ENCODE measurements at regions not wholly inside any gene's neighbourhood (a gene's known extent, or its start where the extent isn't known, plus 50 kb on each side); places are given as distances from the start of the nearest gene placed in this dataset.

DNA sequence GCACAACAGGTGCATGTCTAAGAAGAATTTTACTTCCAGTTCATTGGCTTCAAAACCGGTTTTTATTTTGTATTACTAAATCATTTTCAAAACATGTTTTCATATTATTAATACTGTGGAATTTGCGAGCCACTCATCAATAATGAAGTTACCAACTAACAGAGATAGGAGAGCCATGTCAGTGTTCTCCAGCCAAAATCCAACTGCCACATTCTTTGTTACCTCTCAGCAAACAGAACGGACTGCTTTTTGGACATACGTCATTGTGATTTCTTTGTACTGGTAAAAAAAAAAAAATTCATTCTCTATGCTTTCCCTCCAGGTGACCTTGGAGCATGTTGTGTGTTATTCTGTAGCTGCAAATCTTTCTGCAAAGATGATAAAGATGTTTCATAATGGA is 414.2 kb upstream of the MMADHC start:
- Histone ChIP-seq H3K9me3 (ENCODE audit: control insufficient read depth, insufficient read depth, low read length) (no peaks in the 10 kb centered on the region), H3K4me3 (ENCODE audit: low read length) (no peak overlapping the region), H3K36me3 (ENCODE audit: control insufficient read depth, insufficient read depth, low read length) (no peaks in the 10 kb centered on the region), H3K27ac (ENCODE audit: low read length) (no peak overlapping the region), H3K27me3 (ENCODE audit: control insufficient read depth, insufficient read depth, low read length) (no peaks in the 10 kb centered on the region), H3K4me1 (ENCODE audit: control insufficient read depth, insufficient read depth, low read length) (no peaks in the 10 kb centered on the region)
- DNase-seq (ENCODE audit: low read depth, low spot score), result no peak
- no CpG with 5 or more reads among the region's 4 CpGs for WGBS (ENCODE audit: insufficient coverage, insufficient read length)

DNA sequence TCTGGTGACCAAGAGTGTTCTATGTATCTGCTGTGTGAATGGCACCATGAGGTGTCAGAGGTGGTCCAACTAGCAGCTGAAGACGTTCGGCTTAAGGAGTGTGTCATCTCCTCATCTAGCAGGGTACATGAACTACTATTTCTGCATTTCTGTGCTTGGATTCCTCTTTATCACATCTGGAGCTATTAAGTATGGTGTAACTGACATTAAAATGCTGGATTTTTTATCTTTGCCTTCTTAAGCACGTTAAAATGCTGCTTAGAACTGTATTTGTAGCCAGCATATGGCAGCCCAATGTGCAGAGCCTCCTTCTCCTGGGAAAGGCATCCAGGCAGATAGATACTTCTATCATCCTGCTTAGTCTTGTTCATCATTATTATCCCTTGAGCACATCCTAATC is 409.3 kb upstream of the MMADHC start:
- Histone ChIP-seq H3K36me3 (ENCODE audit: control insufficient read depth, insufficient read depth, low read length) (no peaks in the 10 kb centered on the region), H3K4me3 (ENCODE audit: low read length) (no peak overlapping the region), H3K4me1 (ENCODE audit: control insufficient read depth, insufficient read depth, low read length) (no peaks in the 10 kb centered on the region), H3K9me3 (ENCODE audit: control insufficient read depth, insufficient read depth, low read length) (no peaks in the 10 kb centered on the region), H3K27me3 (ENCODE audit: control insufficient read depth, insufficient read depth, low read length) (no peaks in the 10 kb centered on the region), H3K27ac (ENCODE audit: low read length) (no peak overlapping the region)
- WGBS (ENCODE audit: insufficient coverage, insufficient read length), result no CpG with 5 or more reads among the region's 3 CpGs
- no peak for DNase-seq (ENCODE audit: low read depth, low spot score)

DNA sequence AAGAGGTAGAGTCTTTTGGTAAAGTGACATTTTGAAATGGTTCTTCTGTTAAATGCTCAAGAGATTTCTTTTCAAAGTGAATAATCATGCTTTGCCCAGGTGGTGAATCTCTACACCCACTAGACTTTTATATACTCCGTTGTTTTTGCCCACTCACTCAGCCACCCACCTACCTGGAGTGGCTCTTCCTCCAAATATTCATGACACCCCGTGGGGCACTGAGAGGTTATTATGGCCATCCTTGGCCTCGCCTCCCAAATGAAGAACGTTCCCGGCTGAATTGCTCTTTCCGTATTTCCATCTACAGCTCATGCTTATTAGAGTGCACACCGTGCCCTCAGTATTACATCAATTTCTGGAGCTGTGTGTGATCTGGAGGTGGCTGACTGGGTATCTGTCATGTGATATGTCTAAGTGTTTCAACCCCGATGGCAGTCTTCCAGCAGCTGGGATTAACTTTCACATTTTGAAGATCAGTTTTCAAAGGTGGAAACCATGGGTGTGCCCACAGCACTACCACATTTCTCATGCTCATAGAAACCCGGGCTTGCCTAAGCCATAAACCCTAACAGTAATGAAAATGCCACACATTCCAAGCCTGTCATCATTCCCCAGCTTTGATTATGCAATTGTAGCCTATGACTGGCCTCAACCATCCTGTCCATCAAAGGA is 406.6 kb upstream of the MMADHC start:
- H3K4me3 ChIP-seq (ENCODE audit: low read length), result no peak overlapping the region
- no CpG with 5 or more reads among the region's 9 CpGs for WGBS (ENCODE audit: insufficient coverage, insufficient read length)
- no peaks in the 10 kb centered on the region for H3K4me1 ChIP-seq (ENCODE audit: control insufficient read depth, insufficient read depth, low read length)
- H3K27ac ChIP-seq (ENCODE audit: low read length), result no peak overlapping the region
- H3K27me3 ChIP-seq (ENCODE audit: control insufficient read depth, insufficient read depth, low read length), result no peaks in the 10 kb centered on the region
- no peaks in the 10 kb centered on the region for H3K9me3 ChIP-seq (ENCODE audit: control insufficient read depth, insufficient read depth, low read length)
- no peak for DNase-seq (ENCODE audit: low read depth, low spot score)
- H3K36me3 ChIP-seq (ENCODE audit: control insufficient read depth, insufficient read depth, low read length), result no peaks in the 10 kb centered on the region

DNA sequence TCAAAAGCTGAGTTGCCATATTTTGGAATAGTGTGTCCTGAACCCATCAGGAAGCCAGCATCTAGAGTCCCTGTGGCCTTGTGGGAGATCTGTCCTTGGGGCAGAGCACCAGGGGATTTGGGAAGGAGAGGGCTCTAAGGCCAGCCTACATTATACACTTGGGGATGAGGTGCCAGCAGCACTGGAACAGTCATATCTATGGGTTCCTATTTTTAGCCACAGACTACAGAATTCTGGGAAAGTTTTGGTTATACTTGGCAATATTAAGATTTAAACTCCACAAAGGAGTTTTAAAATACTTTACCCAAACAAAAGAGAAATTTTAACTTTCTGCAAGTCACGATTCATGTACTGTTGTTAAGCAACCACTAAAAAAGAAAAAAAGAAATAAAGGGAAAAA is 405.7 kb upstream of the MMADHC start:
- no CpG with 5 or more reads among the region's 1 CpG for WGBS (ENCODE audit: insufficient coverage, insufficient read length)
- Histone ChIP-seq H3K9me3 (ENCODE audit: control insufficient read depth, insufficient read depth, low read length) (no peaks in the 10 kb centered on the region), H3K27me3 (ENCODE audit: control insufficient read depth, insufficient read depth, low read length) (no peaks in the 10 kb centered on the region), H3K4me1 (ENCODE audit: control insufficient read depth, insufficient read depth, low read length) (no peaks in the 10 kb centered on the region), H3K4me3 (ENCODE audit: low read length) (no peak overlapping the region), H3K36me3 (ENCODE audit: control insufficient read depth, insufficient read depth, low read length) (no peaks in the 10 kb centered on the region), H3K27ac (ENCODE audit: low read length) (no peak overlapping the region)
- DNase-seq (ENCODE audit: low read depth, low spot score), result no peak

DNA sequence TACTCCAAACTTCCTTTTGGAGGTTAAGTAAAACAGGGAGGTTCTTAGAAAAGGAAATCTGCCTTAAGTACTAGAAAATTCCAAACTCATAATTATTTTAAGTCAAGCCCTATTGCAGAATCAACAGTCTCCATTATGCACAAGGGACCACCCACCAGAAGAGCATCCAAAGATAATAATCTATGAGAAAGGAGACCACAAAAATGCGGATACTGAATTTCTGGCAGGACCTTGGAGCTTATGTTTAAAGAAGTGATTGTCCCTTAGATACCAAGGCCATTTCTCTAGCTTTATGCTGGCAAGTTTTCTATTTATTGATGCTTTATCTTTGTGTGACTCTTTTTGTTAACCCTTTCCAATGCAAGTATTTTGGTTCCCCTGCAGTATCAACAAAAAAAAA is 404.0 kb upstream of the MMADHC start:
- Histone ChIP-seq H3K36me3 (ENCODE audit: control insufficient read depth, insufficient read depth, low read length) (no peaks in the 10 kb centered on the region), H3K4me1 (ENCODE audit: control insufficient read depth, insufficient read depth, low read length) (no peaks in the 10 kb centered on the region), H3K27me3 (ENCODE audit: control insufficient read depth, insufficient read depth, low read length) (no peaks in the 10 kb centered on the region), H3K4me3 (ENCODE audit: low read length) (no peak overlapping the region), H3K9me3 (ENCODE audit: control insufficient read depth, insufficient read depth, low read length) (no peaks in the 10 kb centered on the region), H3K27ac (ENCODE audit: low read length) (no peak overlapping the region)
- no peak for DNase-seq (ENCODE audit: low read depth, low spot score)
- WGBS (ENCODE audit: insufficient coverage, insufficient read length), result no CpG with 5 or more reads among the region's 1 CpG

DNA sequence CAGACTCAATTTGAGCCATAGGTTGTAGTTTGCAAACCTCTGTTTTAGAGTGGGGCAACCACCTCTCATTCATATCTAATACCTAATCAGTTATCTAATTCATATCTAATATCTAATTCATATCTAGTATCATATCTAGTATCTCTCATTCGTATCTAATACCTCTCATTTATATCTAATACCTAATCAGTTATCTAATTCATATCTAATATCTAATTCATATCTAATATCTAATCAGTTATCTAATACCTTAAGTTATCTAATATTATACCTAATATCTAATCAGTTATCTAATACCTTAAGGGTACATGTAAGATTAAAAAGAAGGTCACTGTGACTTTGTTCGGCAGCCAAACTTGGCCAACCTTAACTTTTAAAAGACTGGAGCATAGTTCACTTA is 403.4 kb upstream of the MMADHC start:
- Histone ChIP-seq H3K36me3 (ENCODE audit: control insufficient read depth, insufficient read depth, low read length) (no peaks in the 10 kb centered on the region), H3K9me3 (ENCODE audit: control insufficient read depth, insufficient read depth, low read length) (no peaks in the 10 kb centered on the region), H3K27ac (ENCODE audit: low read length) (no peak overlapping the region), H3K27me3 (ENCODE audit: control insufficient read depth, insufficient read depth, low read length) (no peaks in the 10 kb centered on the region), H3K4me1 (ENCODE audit: control insufficient read depth, insufficient read depth, low read length) (no peaks in the 10 kb centered on the region), H3K4me3 (ENCODE audit: low read length) (no peak overlapping the region)
- no peak for DNase-seq (ENCODE audit: low read depth, low spot score)
- whole genome bisulfite sequencing (ENCODE audit: insufficient coverage, insufficient read length), result 100% methylated on average over 1 of the region's 2 CpGs

DNA sequence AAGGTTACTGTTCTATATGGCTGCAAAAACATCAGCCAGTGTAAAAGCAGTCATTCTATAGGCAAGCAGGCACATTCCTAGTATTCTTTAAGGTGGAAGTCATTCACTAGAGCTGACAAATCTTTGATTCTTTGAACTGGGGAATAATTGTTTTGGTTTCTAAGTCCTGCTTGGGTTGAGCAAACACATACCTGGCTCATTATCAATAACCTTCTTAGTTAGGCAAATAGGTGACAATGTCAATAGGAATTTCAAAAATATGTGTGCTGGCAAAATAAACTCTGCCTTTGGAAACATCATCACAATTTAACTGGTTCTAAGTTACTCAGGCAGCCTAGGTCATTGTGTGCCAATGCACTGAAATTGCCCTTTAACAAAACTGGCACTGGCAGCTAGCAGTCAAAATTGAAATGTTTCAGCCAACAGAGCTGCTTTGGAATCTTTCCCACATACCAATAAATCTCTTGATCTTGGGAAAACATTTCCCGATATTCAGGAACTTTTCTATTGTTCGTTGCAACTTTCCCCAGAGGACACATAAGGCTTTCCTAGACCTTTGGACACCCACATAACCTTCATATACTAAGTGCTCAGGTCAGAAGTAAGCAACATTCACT is 402.0 kb upstream of the MMADHC start:
- Histone ChIP-seq H3K4me1 (ENCODE audit: control insufficient read depth, insufficient read depth, low read length) (no peaks in the 10 kb centered on the region), H3K27ac (ENCODE audit: low read length) (no peak overlapping the region), H3K9me3 (ENCODE audit: control insufficient read depth, insufficient read depth, low read length) (no peaks in the 10 kb centered on the region), H3K36me3 (ENCODE audit: control insufficient read depth, insufficient read depth, low read length) (no peaks in the 10 kb centered on the region), H3K4me3 (ENCODE audit: low read length) (no peak overlapping the region), H3K27me3 (ENCODE audit: control insufficient read depth, insufficient read depth, low read length) (no peaks in the 10 kb centered on the region)
- DNase-seq (ENCODE audit: low read depth, low spot score), result no peak
- no CpG with 5 or more reads among the region's 2 CpGs for WGBS (ENCODE audit: insufficient coverage, insufficient read length)

DNA sequence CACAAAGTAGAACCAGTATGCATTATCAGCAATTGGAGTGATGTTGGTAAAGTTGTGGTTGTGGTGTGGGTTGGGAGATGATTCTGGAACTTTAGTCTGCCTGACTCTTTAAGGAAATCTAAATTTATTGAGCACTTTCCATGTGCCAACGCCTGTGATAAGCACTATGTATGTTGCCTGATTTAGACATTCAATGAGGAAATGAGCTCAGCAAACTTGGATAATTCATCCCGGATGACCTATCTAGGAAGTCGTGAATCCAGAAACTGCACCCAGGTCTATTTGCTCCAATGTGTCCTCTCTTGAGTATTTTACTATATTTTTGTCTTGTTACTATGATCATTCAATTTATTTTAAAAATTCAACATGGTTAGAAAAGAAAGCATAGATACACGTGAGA is 400.8 kb upstream of the MMADHC start:
- Histone ChIP-seq H3K4me3 (ENCODE audit: low read length) (no peak overlapping the region), H3K27ac (ENCODE audit: low read length) (no peak overlapping the region), H3K9me3 (ENCODE audit: control insufficient read depth, insufficient read depth, low read length) (no peaks in the 10 kb centered on the region), H3K36me3 (ENCODE audit: control insufficient read depth, insufficient read depth, low read length) (no peaks in the 10 kb centered on the region), H3K27me3 (ENCODE audit: control insufficient read depth, insufficient read depth, low read length) (no peaks in the 10 kb centered on the region), H3K4me1 (ENCODE audit: control insufficient read depth, insufficient read depth, low read length) (no peaks in the 10 kb centered on the region)
- no CpG with 5 or more reads among the region's 4 CpGs for WGBS (ENCODE audit: insufficient coverage, insufficient read length)
- no peak for DNase-seq (ENCODE audit: low read depth, low spot score)

DNA sequence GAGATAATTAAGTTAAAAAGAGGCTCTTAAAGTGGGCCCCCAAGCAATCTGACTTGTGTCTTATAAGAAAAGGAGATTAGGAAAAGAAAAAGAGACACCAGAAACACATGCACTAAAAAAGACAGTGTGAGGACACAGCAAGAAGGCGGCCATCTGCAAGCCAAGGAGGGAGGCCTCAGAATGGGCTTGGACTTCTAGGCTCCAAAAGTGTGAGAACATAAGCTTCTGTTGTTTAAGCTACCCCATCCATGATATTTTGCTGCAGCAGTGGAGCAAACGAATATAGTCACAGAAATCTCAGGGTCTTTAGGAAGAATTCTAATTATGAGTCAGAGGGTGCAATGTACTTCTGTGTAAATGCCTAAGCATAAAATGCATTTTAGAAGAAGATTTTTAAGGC is 399.3 kb upstream of the MMADHC start:
- no peaks in the 10 kb centered on the region for H3K27me3 ChIP-seq (ENCODE audit: control insufficient read depth, insufficient read depth, low read length)
- H3K4me3 ChIP-seq (ENCODE audit: low read length), result no peak overlapping the region
- no peaks in the 10 kb centered on the region for H3K36me3 ChIP-seq (ENCODE audit: control insufficient read depth, insufficient read depth, low read length)
- WGBS (ENCODE audit: insufficient coverage, insufficient read length), result no CpG with 5 or more reads among the region's 2 CpGs
- DNase-seq (ENCODE audit: low read depth, low spot score), result no peak
- H3K9me3 ChIP-seq (ENCODE audit: control insufficient read depth, insufficient read depth, low read length), result no peaks in the 10 kb centered on the region
- H3K4me1 ChIP-seq (ENCODE audit: control insufficient read depth, insufficient read depth, low read length), result no peaks in the 10 kb centered on the region
- H3K27ac ChIP-seq (ENCODE audit: low read length), result no peak overlapping the region

DNA sequence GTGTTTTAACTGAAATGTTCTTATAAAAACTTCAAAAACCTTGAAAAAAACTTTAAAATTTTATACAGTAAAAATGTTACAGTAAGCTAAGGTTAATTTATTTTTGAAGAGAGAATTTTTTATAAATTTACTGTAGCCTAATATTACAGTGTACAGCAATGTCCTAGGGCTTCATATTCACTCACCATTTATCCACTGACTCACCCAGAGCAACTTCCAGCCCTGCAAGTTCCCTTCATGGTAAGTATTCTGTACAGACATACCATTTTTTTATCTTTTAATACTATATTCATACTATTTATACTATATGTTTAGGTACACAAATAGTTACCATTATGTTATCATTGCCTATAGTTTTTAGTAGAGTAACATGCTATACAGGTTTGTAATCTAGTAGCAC is 396.7 kb upstream of the MMADHC start:
- no peak overlapping the region for H3K27ac ChIP-seq (ENCODE audit: low read length)
- H3K27me3 ChIP-seq (ENCODE audit: control insufficient read depth, insufficient read depth, low read length), result no peaks in the 10 kb centered on the region

DNA sequence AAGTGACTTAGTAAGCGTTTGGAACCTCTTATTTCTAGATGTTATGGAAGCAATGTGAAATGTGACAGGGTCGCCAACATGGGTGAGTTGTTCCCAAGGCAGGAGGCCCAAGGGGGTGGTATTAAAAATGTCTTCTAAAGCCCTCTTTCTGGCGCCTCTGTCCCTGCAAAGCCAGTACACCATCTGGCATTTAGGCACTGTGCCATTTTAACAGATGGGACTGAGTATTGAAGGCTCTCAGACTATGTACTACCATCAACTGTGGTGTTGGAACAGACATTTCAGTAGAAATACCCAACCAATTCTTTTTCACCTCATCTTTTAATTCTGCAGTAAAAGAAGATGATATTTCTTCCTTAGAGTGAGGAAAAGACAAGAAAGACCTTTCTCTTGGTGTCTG is 384.5 kb upstream of the MMADHC start:
- no peak for DNase-seq (ENCODE audit: low read depth, low spot score)
- Histone ChIP-seq H3K36me3 (ENCODE audit: control insufficient read depth, insufficient read depth, low read length) (no peaks in the 10 kb centered on the region), H3K4me3 (ENCODE audit: low read length) (no peak overlapping the region), H3K27me3 (ENCODE audit: control insufficient read depth, insufficient read depth, low read length) (no peaks in the 10 kb centered on the region), H3K27ac (ENCODE audit: low read length) (no peak overlapping the region), H3K9me3 (ENCODE audit: control insufficient read depth, insufficient read depth, low read length) (no peaks in the 10 kb centered on the region), H3K4me1 (ENCODE audit: control insufficient read depth, insufficient read depth, low read length) (no peaks in the 10 kb centered on the region)
- no CpG with 5 or more reads among the region's 3 CpGs for WGBS (ENCODE audit: insufficient coverage, insufficient read length)

More for the DNA sequence above, 396.7 kb upstream of the MMADHC start:
- no peaks in the 10 kb centered on the region for H3K9me3 ChIP-seq (ENCODE audit: control insufficient read depth, insufficient read depth, low read length)
- H3K4me3 ChIP-seq (ENCODE audit: low read length), result no peak overlapping the region
- H3K4me1 ChIP-seq (ENCODE audit: control insufficient read depth, insufficient read depth, low read length), result no peaks in the 10 kb centered on the region
- no peak for DNase-seq (ENCODE audit: low read depth, low spot score)
- H3K36me3 ChIP-seq (ENCODE audit: control insufficient read depth, insufficient read depth, low read length), result no peaks in the 10 kb centered on the region
